Osteoblast (primary cell): ENCODE measurements at regions not wholly inside any gene's neighbourhood (a gene's known extent, or its start where the extent isn't known, plus 50 kb on each side); places are given as distances from the start of the nearest gene placed in this dataset.
"Not testable (repeated sequence)": the region's sequence is repeated elsewhere in the genome, so short reads cannot be mapped to it uniquely, and the experiment has no call there.

Source experiments
- DNase-seq: peaks from one replicate; pipeline ENCODE4 v3.0.0; 2011; ENCODE audit warnings: low spot score, mixed read lengths; ENCODE audit not compliant: insufficient read length; ENCODE audit errors: missing footprints
- H2AFZ ChIP-seq: 2 replicates; pipeline ENCODE4 v1.6.0; 2011; ENCODE audit warnings: mild to moderate bottlenecking, low read length
- H3K27ac ChIP-seq: 2 replicates; pipeline ENCODE4 v1.5.1; 2011; ENCODE audit warnings: mild to moderate bottlenecking, low read depth, low read length, moderate library complexity
- H3K27me3 ChIP-seq: 2 replicates; pipeline ENCODE4 v1.6.0; 2012; ENCODE audit warnings: mild to moderate bottlenecking, control low read depth, inconsistent platforms, low read length, moderate library complexity; ENCODE audit not compliant: insufficient read depth
- H3K36me3 ChIP-seq: 2 replicates; pipeline ENCODE4 v1.5.1; 2011; ENCODE audit warnings: mild to moderate bottlenecking, low read length, control low read depth, moderate library complexity; ENCODE audit not compliant: insufficient read depth
- H3K4me1 ChIP-seq: 2 replicates; pipeline ENCODE4 v1.5.1; 2011; ENCODE audit warnings: mild to moderate bottlenecking, low read length, control low read depth, moderate library complexity; ENCODE audit not compliant: insufficient read depth
- H3K4me2 ChIP-seq: 2 replicates; pipeline ENCODE4 v1.6.0; 2011; ENCODE audit warnings: mild to moderate bottlenecking, low read length; ENCODE audit not compliant: insufficient read depth
- H3K4me3 ChIP-seq: fragments of 200-600 bp; sonication (generic); 3 replicates; pipeline ENCODE4 v1.5.1; 2012; ENCODE audit warnings: mild to moderate bottlenecking, low read length, inconsistent platforms; ENCODE audit not compliant: insufficient read depth
- H3K79me2 ChIP-seq: 2 replicates; pipeline ENCODE4 v1.6.0; 2012; ENCODE audit warnings: mild to moderate bottlenecking, low read length, control low read depth, inconsistent platforms; ENCODE audit not compliant: insufficient read depth
- H3K9me3 ChIP-seq: 2 replicates; pipeline ENCODE4 v1.5.1; 2011; ENCODE audit warnings: low read depth, low read length, control low read depth
- H4K20me1 ChIP-seq: 2 replicates; pipeline ENCODE4 v1.6.0; 2012; ENCODE audit warnings: mild to moderate bottlenecking, low read length, control low read depth; ENCODE audit not compliant: insufficient read depth
- TF ChIP-seq, protein P1 (sequence below): IDR thresholded peaks from 2 replicates; pipeline ENCODE4 v1.5.1; 2011; ENCODE audit warnings: mild to moderate bottlenecking, low read depth, low read length, moderate library complexity; ENCODE audit errors: extremely low read depth

DNA sequence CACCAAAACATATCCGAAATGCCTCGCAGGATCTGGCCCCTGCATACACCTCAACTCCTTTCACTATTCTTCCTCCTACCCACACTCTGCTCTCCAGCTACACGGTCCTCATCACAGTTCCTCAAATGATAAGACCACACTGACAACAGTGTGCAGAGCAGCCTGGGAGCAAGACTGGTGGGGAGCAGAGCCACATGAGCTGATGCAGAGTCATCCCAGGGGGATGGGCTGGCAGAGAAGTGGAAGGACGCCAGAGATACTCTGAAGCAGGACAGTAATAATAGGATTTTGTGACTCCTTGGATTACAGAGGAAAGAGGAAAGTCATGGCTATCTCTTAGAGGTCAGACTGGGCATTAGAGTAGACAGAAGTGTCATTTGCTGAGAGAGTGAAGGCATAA is 167.2 kb downstream of the AVL9 start:
- not testable (repeated sequence) for H4K20me1 ChIP-seq, H3K9me3 ChIP-seq, H3K4me1 ChIP-seq, H3K4me3 ChIP-seq, H3K4me2 ChIP-seq, DNase-seq, H3K27ac ChIP-seq, H3K27me3 ChIP-seq, H2AFZ ChIP-seq, H3K79me2 ChIP-seq, H3K36me3 ChIP-seq

- Histone ChIP-seq H4K20me1 (no peaks in the 10 kb centered on the region), H3K9me3 (no peaks in the 10 kb centered on the region), H2AFZ (no peak overlapping the region), H3K4me2 (no peak overlapping the region), H3K27me3 (no peaks in the 10 kb centered on the region), H3K36me3 (no peaks in the 10 kb centered on the region), H3K27ac (no peak overlapping the region), H3K4me3 (no peak overlapping the region), H3K79me2 (no peaks in the 10 kb centered on the region), H3K4me1 (no peaks in the 10 kb centered on the region)
- TF ChIP-seq, protein P1, sequence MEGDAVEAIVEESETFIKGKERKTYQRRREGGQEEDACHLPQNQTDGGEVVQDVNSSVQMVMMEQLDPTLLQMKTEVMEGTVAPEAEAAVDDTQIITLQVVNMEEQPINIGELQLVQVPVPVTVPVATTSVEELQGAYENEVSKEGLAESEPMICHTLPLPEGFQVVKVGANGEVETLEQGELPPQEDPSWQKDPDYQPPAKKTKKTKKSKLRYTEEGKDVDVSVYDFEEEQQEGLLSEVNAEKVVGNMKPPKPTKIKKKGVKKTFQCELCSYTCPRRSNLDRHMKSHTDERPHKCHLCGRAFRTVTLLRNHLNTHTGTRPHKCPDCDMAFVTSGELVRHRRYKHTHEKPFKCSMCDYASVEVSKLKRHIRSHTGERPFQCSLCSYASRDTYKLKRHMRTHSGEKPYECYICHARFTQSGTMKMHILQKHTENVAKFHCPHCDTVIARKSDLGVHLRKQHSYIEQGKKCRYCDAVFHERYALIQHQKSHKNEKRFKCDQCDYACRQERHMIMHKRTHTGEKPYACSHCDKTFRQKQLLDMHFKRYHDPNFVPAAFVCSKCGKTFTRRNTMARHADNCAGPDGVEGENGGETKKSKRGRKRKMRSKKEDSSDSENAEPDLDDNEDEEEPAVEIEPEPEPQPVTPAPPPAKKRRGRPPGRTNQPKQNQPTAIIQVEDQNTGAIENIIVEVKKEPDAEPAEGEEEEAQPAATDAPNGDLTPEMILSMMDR: no peak
- no peak for DNase-seq
These were observed 166.6 kb downstream of the AVL9 start for GRCh38 chr7:32661929-32662328.

DNA sequence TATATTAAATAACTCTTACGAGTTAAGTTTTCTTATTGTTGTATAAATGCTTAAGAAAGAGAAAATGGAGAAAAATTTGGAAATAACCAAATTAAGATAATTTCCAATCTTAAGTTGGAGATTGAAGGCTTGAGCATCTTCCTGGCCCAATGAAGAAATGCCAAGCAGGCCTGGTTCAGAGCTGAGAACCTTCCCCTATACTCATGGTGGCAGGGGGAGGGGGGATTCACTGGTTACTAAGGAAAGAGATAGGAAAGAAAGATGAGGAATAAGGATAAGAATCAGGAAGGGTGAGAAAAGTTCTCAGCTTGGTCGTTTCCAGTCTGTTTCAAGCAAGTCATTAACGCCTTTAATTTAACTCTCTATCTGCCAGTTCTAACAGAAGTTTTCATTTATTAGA is 166.2 kb downstream of the AVL9 start:
- Histone ChIP-seq H3K9me3 (no peaks in the 10 kb centered on the region), H3K4me3 (no peak overlapping the region), H4K20me1 (no peaks in the 10 kb centered on the region), H3K79me2 (no peaks in the 10 kb centered on the region), H3K4me1 (no peaks in the 10 kb centered on the region), H3K4me2 (no peak overlapping the region), H3K36me3 (no peaks in the 10 kb centered on the region), H3K27ac (no peak overlapping the region), H3K27me3 (no peaks in the 10 kb centered on the region), H2AFZ (no peak overlapping the region)
- peak; percentile 42 for DNase-seq
- TF ChIP-seq, protein P1: no peak

GRCh38 chr7:32660936-32661335 is 165.6 kb downstream of the AVL9 start:
- Histone ChIP-seq H4K20me1 (no peaks in the 10 kb centered on the region), H2AFZ (no peak overlapping the region), H3K79me2 (no peaks in the 10 kb centered on the region), H3K4me1 (no peaks in the 10 kb centered on the region), H3K9me3 (no peaks in the 10 kb centered on the region), H3K4me3 (no peak overlapping the region), H3K27ac (no peak overlapping the region), H3K4me2 (no peak overlapping the region), H3K36me3 (no peaks in the 10 kb centered on the region), H3K27me3 (no peaks in the 10 kb centered on the region)
- TF ChIP-seq, protein P1: no peak
- DNase-seq: no peak

GRCh38 chr7:32659853-32660252 is 164.6 kb downstream of the AVL9 start:
- TF ChIP-seq, protein P1: no peak
- H3K4me2 ChIP-seq: no peak overlapping the region
- no peaks in the 10 kb centered on the region for H3K27me3 ChIP-seq
- H3K4me1 ChIP-seq: no peaks in the 10 kb centered on the region
- DNase-seq: no peak
- no peak overlapping the region for H3K27ac ChIP-seq
- H3K36me3 ChIP-seq: no peaks in the 10 kb centered on the region
- no peak overlapping the region for H3K4me3 ChIP-seq
- H3K79me2 ChIP-seq: no peaks in the 10 kb centered on the region
- H4K20me1 ChIP-seq: no peaks in the 10 kb centered on the region
- H2AFZ ChIP-seq: no peak overlapping the region
- H3K9me3 ChIP-seq: no peaks in the 10 kb centered on the region
